CD4-positive, alpha-beta memory T cell (primary cell): ENCODE measurements at regions not wholly inside any gene's neighbourhood (a gene's known extent, or its start where the extent isn't known, plus 50 kb on each side); places are given as distances from the start of the nearest gene placed in this dataset. TPM values are rescaled to one million over a fixed set of nuclear protein-coding genes. Genes with fewer than 3 reads are reported as not detected.

Experiments
- CTCF ChIA-PET: fragments of 350-600 bp; sonication (Branson Sonifier 250); formaldehyde crosslinking; loops from one replicate; lab custom pipeline; 2021; ENCODE audit warnings: inconsistent platforms; ENCODE audit not compliant: partially characterized antibody; lab: Charles Lee
- POLR2A ChIA-PET: fragments of 350-600 bp; sonication (Branson Sonifier 250); formaldehyde crosslinking; loops from one replicate; lab custom pipeline; 2021; ENCODE audit not compliant: partially characterized antibody; lab: Charles Lee
- DNase-seq, 5 donors: peaks; one replicate each; pipeline versions ENCODE4 v3.0.0 to v3.0.0-alpha.2; 2020 to 2022; ENCODE audit warnings: mixed read lengths in 1 of 5
- H3K27ac ChIP-seq: one replicate; pipeline ENCODE4 v1.7.0; 2013; ENCODE audit warnings: low read depth, low read length
- H3K27me3 ChIP-seq: 2 replicates; pipeline ENCODE4 v1.7.0; 2013; ENCODE audit warnings: mild to moderate bottlenecking, low read length, moderate library complexity; ENCODE audit not compliant: insufficient read depth
- H3K36me3 ChIP-seq: 2 replicates; pipeline ENCODE4 v1.7.0; 2013; ENCODE audit warnings: mild to moderate bottlenecking, low read length, moderate library complexity; ENCODE audit not compliant: insufficient read depth
- H3K4me1 ChIP-seq: 2 replicates; pipeline ENCODE4 v1.7.0; 2013; ENCODE audit warnings: mild to moderate bottlenecking, low read length, moderate library complexity; ENCODE audit not compliant: insufficient read depth
- H3K4me3 ChIP-seq, 2 donors: one replicate each; pipeline ENCODE4 v1.7.0; 2013; ENCODE audit warnings: low read length in 2 of 2, mild to moderate bottlenecking in 1 of 2
- H3K9me3 ChIP-seq, 2 donors: one replicate each; pipeline ENCODE4 v1.7.0; 2013; ENCODE audit warnings: low read length in 2 of 2, control low read depth in 1 of 2; ENCODE audit not compliant: control insufficient read depth in 1 of 2
- H3K27ac Mint-ChIP-seq, 7 donors: one replicate each; pipeline ENCODE4 v1.8.0; 2020 to 2021; ENCODE audit warnings: mixed read lengths in 7 of 7, mild to moderate bottlenecking in 6 of 7, inconsistent platforms in 3 of 7, moderate library complexity in 3 of 7
- H3K27me3 Mint-ChIP-seq, 2 donors: one replicate each; pipeline ENCODE4 v1.8.0; 2020 to 2021; ENCODE audit warnings: mixed read lengths in 2 of 2
- H3K36me3 Mint-ChIP-seq, 2 donors: one replicate each; pipeline ENCODE4 v1.8.0; 2020 to 2021; ENCODE audit warnings: mixed read lengths in 2 of 2, inconsistent platforms in 1 of 2, mild to moderate bottlenecking in 1 of 2
- H3K4me1 Mint-ChIP-seq, 4 donors: one replicate each; pipeline ENCODE4 v1.8.0; 2020 to 2021; ENCODE audit warnings: mixed read lengths in 4 of 4, mild to moderate bottlenecking in 1 of 4
- H3K4me3 Mint-ChIP-seq, 8 donors: one replicate each; pipeline ENCODE4 v1.8.0; 2020 to 2021; ENCODE audit warnings: mixed read lengths in 8 of 8, mild to moderate bottlenecking in 7 of 8, moderate library complexity in 6 of 8, inconsistent platforms in 3 of 8
- H3K9me3 Mint-ChIP-seq, 8 donors: one replicate each; pipeline ENCODE4 v1.8.0; 2020 to 2021; ENCODE audit warnings: mixed read lengths in 8 of 8, mild to moderate bottlenecking in 5 of 8, inconsistent platforms in 3 of 8, moderate library complexity in 1 of 8
- intact Hi-C: fragments of 100-400 bp; cut with micrococcal nuclease; formaldehyde crosslinking; loops from one replicate; pipeline ENCODE4 v1.15.1; 2023
- microRNA-seq: library from miRNA; unstranded; fragments of <30 nt; microRNA quantifications from one replicate; pipeline ENCODE4 v1.2.0, GENCODE V29; 2021; ENCODE audit warnings: borderline replicate concordance, borderline number of aligned reads, borderline microRNAs expressed, mixed read lengths

GRCh38 chr1:201775380-201775779 is 53.6 kb upstream of the IPO9 start:
- Mint-ChIP-seq H3K4me3 (no peak overlapping the region), H3K27me3 (peaks cover 0 to 3% of the 10 kb centered on the region in 2 donors)

GRCh38 chr1:201778279-201779065 is 50.5 kb upstream of the IPO9 start:
- Mint-ChIP-seq H3K27ac (peak overlapping the region in 1 of 7 donors; percentile 44), H3K36me3 (peaks cover 0 to 14% of the 10 kb centered on the region in 2 donors), H3K4me1 (no peaks in the 10 kb centered on the region), H3K27me3 (peaks cover 0 to 1% of the 10 kb centered on the region in 2 donors), H3K9me3 (no peaks in the 10 kb centered on the region), H3K4me3 (no peak overlapping the region)
- no peak for DNase-seq
- no peak overlapping the region for H3K27ac ChIP-seq
- no peaks in the 10 kb centered on the region for H3K36me3 ChIP-seq
- CTCF ChIA-PET, result interaction anchor here (0.9 to 2.5 kb wide), 5 partner anchors 9 to 17 kb away, joined by 3 to 12 read pairs (median 4); no protein-coding TSS in a partner anchor
- intact Hi-C loops, result no loop called here
- H3K9me3 ChIP-seq, result no peaks in the 10 kb centered on the region
- H3K27me3 ChIP-seq, result no peaks in the 10 kb centered on the region
- POLR2A ChIA-PET, result no interaction called here
- H3K4me1 ChIP-seq, result no peaks in the 10 kb centered on the region
- no peak overlapping the region for H3K4me3 ChIP-seq

More at GRCh38 chr1:201775380-201775779, 53.6 kb upstream of the IPO9 start:
- Histone ChIP-seq H3K4me3 (no peak overlapping the region), H3K27me3 (no peaks in the 10 kb centered on the region), H3K9me3 (no peaks in the 10 kb centered on the region), H3K4me1 (no peaks in the 10 kb centered on the region), H3K27ac (no peak overlapping the region), H3K36me3 (no peaks in the 10 kb centered on the region)
- POLR2A ChIA-PET, result no interaction called here
- intact Hi-C loops, result no loop called here
- H3K9me3 Mint-ChIP-seq, result peaks cover 2 to 20% (median 15%) of the 10 kb centered on the region in 8 donors
- CTCF ChIA-PET, result interaction anchor here (2.7 kb wide), 1 partner anchor 17 kb away, joined by 13 read pairs; no protein-coding TSS in a partner anchor
- no peaks in the 10 kb centered on the region for H3K4me1 Mint-ChIP-seq
- DNase-seq, result no peak
- no peak overlapping the region for H3K27ac Mint-ChIP-seq
- peaks cover 0 to 1% of the 10 kb centered on the region in 2 donors for H3K36me3 Mint-ChIP-seq

Small RNA genes lying in the stretch of these regions (microRNA-seq; reads per million reads assigned to microRNA genes)
- not detected for gene MIR5191
